KG1 (cell line): ENCODE measurements at regions not wholly inside any gene's neighbourhood (a gene's known extent, or its start where the extent isn't known, plus 50 kb on each side); places are given as distances from the start of the nearest gene placed in this dataset.

Experiments used
- DNase-seq: peaks from one replicate; lab custom pipeline; 2025; lab: John Stamatoyannopoulos, UW

DNA sequence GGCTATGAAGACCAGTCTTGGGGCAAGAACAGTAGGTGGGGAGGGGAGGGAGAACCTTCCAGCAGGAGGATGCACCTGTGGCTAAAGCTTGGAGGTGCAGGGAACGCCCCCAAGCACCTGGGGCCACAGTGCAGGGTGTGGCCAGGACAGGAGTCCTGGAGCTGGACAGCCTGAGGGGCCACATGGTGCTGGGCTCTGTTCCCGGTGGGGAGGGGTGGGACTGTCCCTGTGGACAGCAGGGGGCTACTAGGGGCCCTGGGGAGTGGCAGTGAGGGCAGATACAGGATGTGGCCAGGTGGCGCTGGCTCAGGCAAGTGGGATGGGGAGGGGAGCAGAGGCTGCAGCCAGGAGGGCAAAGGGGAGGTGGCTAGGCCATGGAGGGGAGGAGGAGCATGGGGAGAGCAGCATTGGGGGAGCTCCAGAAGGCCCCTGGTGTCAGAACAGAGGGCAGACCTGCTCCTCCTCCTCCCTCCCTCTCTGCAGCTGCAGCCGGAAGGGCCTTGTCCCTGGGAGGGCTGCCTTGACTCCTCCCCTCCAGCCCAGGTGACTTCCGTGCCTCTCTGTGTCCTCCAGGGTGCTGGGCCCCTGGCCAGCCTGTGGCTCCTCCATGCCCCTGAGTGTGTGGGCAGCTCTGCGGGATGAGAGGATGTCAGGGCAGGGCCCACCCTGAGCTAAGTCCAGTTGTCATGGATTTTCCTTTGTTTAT lies 68.4 kb upstream of the DLK1 start:
- DNase-seq, result no peak

DNA sequence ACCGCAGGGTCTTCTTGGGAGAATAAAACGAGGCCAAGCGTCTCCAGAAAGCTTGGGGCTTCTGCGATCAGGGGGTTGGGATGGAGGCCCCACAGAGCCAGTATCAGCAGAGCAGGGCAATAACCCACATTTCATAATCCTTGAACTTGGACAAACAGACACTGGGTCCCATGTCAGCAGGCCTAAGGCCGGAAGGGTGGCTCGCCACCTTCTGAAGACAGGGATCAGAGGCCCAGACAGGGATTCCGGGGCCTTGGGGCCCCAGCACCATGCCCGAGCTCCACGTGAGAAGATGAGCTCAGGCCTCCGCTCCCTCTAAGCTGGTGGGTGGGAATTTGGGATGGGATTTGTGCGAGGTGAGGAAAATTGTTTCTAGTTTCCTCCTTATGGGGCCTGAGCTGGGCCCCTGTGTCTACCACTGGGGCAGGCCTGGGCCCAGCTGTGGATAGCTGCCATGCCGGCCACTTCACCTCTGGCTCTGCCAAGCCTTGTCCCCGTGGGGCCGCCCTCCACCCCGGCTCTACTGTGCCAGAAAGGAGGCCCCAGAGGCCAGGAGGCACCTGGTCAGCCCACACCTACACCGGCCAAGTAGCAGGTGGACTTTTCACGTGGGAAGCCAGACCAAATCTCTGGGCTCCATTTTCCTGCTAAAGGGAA lies 67.2 kb upstream of the DLK1 start:
- no peak for DNase-seq

DNA sequence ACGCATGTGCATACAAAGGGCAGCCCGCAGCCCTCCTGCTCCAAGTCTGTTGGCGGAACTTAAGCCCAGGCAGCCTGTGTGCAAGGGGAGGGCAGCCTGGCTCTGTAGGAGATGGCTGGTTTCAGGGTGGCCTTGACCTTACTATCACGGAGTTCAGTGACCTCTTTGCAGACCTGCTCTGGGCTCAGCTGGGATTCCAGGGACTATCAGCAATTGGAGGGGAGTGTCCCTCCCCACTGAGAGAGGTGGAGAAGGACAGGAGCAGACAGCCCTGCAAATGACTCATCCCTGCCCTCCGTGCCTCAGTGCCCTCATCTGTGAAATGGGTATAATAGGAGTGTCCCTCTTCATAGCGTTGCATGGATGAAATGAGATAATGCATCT lies 66.2 kb upstream of the DLK1 start:
- no peak for DNase-seq

DNA sequence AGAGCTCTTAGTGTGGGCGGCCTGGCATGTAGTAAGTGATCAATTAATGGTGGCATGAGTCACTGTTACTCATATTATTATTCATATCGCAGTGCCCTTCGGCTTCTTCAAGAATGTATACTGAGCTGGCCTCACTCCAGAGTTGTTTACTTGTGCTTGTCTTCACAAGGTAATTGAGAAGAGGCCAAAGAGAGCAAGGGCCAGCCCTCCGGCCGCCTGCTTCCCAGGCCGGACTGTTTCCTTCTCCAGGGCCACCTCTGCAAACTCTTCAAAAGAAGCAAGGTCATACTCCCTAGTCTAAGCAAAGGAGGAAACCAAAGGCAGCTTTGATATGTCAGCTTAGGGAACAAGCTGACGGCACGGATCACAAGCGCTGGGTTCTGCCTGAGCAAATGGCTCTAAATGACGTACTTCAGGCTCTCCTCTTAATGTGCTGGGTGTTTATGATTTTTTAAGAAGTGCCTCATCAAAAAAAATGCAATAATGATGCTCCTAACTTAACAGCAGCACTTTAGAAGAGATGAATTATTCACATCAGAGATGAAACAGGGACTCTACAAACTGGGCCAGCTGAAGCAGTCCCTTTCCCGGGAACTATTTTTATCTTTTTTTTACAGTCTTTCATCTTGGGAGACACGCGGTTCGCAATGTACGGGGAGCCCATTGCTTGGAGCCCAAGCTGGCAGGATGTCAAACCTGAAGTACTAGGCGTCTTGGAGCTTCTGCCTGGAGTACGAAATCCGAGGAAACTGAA lies 65.6 kb upstream of the DLK1 start:
- no peak for DNase-seq

DNA sequence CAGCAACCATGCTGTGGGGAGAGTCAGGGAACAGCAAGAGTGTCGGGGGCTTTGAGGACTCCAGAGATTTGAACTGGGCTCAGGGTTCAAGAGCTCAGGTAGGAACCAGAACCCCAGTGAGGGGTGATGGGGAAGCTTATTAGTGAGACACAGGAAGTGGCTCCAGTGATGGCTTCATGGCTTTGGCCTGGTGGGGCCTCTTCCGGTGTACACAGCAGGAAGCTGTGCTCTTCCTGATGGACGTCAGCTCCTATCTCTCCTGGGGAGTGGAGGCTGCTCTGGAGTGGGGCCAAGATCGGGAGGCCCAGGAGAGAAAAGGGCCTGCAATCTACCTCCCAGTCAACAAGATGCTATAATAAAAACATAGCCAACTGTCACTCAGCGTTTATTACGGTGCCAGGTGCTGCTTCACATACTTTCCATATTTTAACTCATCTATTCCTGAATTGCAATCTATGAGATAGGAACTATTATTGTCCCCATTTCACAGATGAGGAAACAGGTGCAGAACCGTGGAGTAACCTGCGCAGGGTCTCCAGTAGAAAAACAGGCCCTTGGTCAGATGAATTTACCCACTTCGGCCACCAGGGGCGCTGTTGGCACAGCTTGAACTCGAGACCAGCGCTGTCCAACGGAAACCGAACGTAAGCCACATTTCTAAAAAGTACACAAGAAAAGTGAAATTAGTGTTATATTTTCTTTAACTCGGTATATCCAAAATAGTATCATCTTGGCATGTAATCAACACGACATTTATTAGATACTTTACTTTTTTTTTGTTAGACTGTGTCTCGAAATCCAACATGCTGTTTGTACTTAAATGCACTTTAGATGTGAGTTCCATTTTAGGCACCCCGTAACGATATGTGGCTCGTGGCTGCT lies 63.6 kb upstream of the DLK1 start:
- DNase-seq, result no peak

DNA sequence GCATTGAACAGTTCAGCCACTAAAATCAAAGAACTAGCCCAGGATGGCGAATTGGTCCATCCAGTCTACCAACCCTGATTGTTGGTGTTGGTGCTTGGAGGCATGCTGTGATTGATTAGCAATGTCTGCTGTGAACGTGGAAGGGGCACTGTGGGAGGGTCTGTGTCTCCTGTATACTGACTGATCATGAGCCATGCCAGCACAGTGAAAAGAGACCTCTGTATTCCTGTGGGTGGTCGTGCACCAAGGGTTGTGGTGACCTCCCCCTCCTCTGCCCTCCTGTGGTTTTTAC lies 63.0 kb upstream of the DLK1 start:
- no peak for DNase-seq

DNA sequence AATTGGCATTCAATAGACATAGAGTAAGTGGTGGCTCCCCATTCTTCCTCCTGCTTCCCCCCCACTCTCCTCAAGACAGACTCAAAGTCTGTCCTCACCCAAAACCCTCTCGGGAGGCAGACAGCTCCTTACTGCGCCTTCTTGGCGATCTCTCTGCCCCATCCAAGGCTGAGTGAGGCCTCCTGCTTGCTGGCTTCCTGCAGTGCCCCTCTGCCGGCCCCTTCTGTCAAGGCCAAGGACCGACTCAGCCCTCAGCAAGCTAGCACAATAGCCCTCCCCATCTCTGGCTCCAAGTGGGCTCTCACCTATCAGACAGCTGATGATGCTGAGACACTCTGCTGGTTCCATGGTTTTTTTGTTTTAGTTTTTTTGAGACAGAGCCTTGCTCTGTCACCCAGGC lies 62.5 kb upstream of the DLK1 start:
- DNase-seq, result no peak

DNA sequence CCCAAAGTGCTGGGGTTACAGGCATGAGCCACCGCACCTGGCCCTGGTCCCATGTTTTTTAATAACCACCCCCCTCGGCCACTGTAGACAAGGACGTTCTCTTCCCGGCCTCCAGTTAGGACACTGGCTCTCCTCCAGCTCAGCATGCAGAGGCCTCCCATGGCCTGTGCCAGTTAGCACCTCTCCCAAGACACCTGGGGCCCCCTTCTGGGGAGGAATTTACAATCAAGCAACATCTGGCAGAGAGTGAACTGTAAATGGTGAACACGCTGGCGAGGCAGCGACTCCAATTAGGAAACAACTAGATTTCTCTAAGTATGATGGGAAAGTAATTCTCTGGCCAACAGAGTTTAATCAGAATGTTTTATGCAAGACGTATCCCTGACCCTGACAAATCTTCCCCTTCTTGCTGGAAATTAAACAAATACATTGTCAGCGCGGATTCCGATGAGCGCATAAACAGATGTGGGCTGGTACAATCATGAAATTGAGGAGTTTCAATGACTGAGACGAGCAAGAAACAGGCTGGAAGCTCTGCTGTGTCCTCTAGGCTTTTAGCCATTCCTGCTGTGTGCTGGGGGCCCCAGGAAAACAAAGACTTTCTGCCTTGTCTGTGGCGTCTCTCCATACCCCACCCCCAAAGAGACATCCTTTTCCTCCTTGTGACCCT lies 61.7 kb upstream of the DLK1 start:
- no peak for DNase-seq

DNA sequence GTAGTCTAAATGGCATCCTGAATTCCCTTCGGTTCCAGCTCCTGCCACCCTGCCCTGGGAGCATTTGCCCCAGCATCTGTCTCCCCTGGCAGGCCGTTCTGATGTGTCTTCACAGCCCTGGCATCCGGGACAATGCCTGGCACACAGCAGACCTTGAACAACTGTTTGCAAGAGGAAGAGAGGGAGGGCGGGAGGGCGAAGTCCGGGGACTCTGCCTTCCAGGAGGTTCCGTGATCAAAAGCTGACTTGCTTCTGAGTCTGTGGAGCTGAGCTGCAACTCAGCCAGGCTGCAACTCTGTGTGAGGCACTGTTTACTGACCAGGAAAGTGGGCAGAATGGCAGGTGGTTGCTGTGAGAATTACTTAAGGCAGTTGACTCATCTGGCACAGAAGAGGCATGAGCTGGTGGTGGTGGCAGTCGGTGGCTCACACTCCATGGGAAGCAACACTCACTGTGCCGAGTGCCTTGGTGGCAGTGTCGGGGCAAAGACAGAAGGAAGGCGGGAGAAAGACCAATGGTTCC lies 61.1 kb upstream of the DLK1 start:
- no peak for DNase-seq

DNA sequence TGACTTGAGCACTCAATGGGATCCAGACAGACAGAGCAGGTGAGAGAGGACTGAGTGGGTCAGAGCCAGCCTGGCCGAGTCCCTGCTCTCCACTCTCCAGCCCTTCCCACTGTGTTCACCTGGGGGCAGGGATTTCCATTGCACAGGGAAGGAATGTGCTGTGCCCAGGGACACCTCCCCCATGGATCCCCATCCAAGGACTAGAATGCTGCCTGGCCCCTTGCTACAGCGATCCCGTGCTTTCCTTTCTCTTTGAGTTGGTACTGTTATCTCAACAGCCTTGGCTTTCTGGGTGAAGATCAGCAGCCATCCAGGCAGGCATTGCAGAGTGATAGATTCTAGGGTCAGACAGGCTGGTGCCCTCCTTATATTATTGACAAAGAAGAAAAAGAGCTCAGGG lies 60.3 kb upstream of the DLK1 start:
- DNase-seq, result no peak

DNA sequence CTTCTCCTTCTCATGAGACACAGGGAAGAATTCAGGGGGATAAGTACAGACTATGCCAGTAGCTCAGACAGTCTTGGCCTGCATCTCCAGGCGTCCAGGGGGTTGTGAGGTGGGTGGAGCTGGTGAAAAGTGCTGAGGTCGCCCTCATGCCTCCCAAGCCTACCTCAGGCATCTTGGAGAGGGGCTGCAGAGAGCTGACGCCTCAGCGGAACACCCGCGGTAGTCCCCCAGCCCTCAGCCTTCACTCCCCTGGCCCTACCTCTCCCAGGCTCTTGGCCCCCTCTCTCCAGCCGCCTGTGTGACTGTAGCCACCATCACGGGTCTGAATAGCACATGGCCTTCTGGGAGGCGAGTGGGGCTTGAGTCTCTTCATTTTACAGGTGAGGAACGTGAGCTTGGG lies 59.8 kb upstream of the DLK1 start:
- no peak for DNase-seq

DNA sequence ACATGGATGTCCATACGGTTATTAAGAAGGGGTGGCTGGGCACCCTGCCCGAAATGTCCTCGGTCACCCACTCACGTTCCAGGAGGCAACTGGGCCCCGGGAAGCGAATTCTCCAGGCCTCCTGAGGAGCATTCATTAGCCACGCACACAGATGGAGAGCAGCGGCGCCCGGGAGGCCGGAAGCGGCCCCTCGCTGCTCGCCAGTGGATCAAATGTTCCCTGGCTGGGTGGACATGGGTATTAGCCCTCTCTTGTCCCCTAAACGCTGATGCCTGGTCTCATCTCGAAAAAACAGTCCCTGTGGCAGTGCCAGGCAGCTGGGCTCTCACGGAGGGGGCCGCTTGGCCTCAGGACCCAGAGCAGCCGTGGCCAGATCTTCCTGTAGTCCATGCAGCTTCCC lies 59.0 kb upstream of the DLK1 start:
- no peak for DNase-seq

DNA sequence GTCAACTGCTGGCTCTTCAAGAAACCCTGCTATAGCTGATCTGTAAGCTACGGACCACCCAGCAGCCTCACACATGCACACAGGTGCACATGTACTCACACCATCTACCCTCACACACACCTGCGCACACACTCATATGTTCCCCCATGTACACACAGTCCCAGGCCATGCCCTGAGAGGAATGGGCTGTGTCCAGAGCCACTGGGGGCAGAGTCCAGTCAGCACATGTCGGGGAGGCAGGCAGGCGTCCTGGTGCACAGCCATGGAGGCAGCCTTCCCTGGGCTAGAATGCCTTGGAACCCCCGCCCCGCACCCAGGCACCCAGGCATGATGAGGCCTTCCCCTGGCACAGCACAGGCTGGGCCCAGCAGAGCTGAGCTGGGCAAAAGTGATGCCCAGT lies 58.3 kb upstream of the DLK1 start:
- no peak for DNase-seq

DNA sequence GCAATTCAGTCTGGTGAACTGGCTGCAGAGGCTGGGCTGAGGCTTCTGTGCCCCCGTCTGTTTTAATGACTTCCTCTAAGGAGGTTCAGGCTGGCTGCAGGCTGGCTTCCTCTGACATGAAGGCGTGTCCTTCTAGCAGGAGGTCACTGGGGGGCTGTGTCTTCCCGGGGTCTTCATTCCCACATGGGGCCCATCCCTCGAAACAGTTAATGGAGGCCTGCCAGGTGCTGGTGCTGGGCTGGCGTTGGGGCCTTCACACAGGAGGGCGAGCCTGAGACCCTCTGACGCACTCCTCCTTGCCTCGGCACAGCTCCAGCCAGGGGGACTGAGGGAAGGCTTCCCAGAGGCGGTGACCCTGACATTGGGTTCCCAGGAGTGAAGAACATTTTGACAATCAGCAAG lies 57.7 kb upstream of the DLK1 start:
- no peak for DNase-seq

DNA sequence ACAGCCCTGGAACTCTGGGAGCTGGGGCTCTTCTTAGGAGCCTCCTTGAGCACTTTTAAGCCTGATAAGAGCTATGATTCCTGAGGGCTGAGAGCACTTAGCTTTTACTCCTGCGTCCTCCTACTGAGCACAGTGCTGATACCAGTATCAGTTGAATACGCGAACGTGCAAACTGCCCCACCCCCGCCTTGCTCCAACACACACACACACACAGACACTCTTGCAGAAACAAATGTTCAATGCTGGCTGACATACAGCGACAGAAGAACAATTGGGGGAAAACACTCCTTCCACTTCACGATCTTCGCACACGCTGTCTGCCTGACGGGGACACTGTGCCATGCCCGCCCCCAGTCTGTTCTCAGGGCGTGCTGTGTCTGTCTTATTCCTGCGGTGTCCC lies 57.2 kb upstream of the DLK1 start:
- DNase-seq, result no peak

DNA sequence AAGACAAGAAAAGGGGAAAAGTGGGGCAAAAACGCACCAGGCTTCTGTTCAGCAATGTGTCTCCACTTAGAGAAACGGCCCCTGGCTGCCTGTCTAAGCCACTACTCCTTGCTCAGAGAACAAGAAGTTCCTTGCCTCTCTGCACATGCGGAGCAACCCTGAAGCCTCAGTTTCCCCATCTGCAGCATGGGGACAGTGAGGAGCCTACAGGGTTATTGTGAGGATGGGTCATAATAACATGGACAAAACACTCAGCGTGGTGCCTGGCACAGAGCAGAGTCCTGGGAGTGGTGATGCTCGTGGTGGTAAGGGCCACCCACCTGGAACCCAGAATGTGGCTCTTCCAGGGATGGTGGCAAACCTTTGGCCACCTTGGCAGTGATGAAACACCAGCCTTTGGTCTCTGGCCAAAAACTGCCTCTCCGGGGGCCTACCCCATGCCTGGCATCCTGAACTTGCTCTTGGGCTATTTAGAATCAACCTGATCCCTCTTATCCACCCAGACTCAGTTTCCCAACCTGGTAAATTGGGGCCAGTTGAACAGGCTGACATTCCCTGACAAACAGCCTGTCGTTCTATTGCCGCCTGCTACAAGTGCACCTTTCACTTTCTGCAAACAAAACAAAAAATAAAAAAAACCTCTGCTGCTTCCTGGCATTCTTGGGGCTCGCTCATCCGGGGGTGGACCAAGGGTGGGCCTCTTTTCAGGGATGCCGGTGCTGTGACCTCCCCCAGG lies 56.5 kb upstream of the DLK1 start:
- no peak for DNase-seq

DNA sequence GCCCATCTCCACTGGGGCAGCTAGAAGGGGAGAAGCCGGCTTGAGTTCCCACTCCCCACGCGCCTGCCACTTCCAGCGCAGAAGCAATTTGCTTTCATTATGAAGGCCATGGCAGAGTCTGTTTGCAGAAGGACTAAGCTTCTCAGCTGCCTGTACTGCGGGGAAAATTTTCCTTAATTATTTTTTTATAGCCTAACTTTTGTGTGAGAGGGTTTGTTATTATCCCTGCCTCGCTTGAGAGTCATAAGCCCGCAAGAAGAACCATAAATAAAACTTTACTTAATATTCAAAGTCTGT lies 56.0 kb upstream of the DLK1 start:
- DNase-seq, result no peak

DNA sequence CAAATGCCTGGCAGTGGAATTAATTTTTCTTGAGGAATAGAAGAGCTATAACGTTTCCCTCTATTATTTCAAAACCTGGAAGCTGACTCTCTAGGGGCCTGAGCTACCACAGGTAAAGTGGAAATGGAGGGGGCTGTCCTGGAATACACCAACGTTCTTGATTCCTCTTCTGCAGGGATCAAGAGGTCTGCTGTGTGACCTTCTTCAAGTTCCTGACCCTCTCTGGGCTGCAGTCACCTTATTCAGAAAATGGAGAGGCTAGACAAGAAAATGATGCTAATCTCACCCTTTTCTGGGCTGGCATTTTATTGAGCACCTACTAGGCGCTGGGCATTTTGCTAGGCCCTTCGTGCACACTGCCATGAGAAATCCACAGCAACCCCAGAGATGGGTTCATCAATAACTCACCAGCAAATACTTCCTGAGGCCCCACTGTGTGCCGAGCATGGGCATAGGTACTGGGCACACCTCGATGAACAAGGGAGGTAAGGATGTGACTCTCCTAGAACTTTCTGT lies 55.2 kb upstream of the DLK1 start:
- no peak for DNase-seq

DNA sequence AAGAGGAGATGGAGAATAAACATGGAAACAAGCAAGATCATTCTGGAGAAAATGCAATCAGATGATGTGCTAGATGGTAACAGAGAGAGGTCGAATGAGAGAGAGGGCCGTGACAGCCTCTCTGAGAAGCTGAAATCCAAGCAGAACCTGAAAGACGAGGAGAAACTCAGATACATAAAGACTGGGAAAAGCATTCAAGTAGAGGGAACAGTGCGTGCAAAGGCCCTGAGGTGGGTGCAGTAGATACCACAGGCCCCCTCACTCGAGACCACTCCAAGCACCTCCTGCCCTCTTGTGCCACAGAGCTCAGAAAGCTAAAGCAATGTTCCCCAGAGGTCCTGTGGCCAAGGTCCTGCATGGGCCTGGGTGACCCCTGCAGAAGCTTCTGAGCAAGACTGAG lies 54.8 kb upstream of the DLK1 start:
- DNase-seq, result no peak

DNA sequence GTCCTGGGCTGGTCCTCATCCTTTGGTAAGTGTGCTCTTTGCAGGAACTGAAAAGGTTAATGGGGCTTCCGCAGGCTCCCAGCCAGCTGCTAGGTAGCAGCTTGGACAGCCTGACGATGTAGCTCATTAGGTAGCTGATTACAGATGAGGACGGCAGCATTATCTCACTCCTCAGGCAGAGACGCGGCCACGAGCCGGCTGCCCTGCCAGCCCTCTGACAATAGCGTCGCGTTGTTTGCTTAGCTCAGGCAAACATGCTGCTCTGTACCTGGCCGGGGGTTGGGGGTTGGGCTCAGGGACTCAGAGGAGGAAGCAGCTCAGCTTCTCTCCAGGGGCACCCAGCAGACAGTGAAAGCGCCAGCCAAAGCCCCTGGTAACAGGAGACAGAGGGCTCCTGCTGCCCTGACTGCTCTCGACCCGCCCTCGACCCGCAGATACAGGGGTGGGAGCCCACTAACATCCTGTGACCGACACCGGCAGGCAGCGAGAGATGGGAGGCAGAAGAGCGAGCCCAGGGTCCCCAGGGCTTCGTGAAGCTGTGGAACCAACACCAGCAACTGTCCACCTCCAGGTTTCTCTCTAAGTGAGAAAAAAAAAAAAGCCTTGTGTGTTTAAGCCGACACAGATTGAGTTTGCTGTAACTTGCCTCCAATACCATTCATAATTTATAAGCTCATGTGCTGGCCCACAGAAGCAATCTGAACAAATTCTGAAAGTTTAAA lies 53.4 kb upstream of the DLK1 start:
- DNase-seq, result no peak

DNA sequence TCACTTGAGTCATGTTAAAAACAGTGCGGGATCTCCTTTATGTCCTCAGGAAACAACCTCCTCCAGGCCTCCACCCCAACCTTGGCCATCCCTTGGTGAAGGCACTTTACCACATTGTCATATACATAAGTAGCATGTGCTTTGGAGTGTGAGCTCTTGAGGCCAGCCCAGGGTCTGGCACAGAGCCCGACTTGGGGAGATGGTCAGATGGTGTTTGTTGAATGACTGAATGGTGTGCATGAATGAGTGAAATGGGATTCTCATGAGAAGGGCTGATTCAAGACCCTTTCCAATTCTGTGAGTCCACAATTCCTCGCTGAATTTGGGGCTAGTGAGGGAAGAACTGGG lies 52.9 kb upstream of the DLK1 start:
- DNase-seq, result no peak
